A673 (cell line): ENCODE measurements at regions not wholly inside any gene's neighbourhood (a gene's known extent, or its start where the extent isn't known, plus 50 kb on each side); places are given as distances from the start of the nearest gene placed in this dataset.

Experiments
- CTCF ChIP-seq: fragments of 300-800, 200-600 bp; sonication (generic); conservative IDR thresholded peaks from 2 replicates; pipeline ENCODE4 v1.5.1; 2017; ENCODE audit warnings: low read depth, mild to moderate bottlenecking, antibody characterized with exemption, low read length, moderate library complexity, mixed read lengths
- EZH2 ChIP-seq: fragments of 200-600 bp; sonication (generic); IDR thresholded peaks from 2 replicates; pipeline ENCODE4 v1.6.1; 2017; ENCODE audit warnings: borderline replicate concordance, low read depth, mild to moderate bottlenecking, mixed read lengths, antibody characterized with exemption, low read length; ENCODE audit not compliant: poor library complexity, severe bottlenecking

- TF ChIP-seq CTCF (no peak), EZH2 (no peak)
Observed at GRCh38 chr12:115638733-115639647, 638.5 kb downstream of the MED13L start.
